Body of pancreas (tissue), 4 donors: ENCODE measurements at regions not wholly inside any gene's neighbourhood (a gene's known extent, or its start where the extent isn't known, plus 50 kb on each side); places are given as distances from the start of the nearest gene placed in this dataset.

Experiments used
- CTCF ChIP-seq, 7 experiments: fragments of 450-650 bp in 4 of 7; fragments of 200-600 bp in 3 of 7; sonication (generic) in 3 of 7; IDR thresholded peaks; one replicate each; pipeline ENCODE4 v1.5.1; 2016 to 2019; ENCODE audit warnings: antibody characterized with exemption in 7 of 7
- POLR2A ChIP-seq, 3 donors: fragments of 450-650 bp; IDR thresholded peaks; one replicate each; pipeline ENCODE4 v1.6.1; 2016; ENCODE audit warnings: antibody characterized with exemption in 3 of 3, mild to moderate bottlenecking in 2 of 3

GRCh38 chr7:67302113-67303039, 305.7 kb downstream of the TYW1 start:
- TF ChIP-seq CTCF (IDR thresholded peaks at IDR 0.05) (peak; percentile 21 to 76 (median 62)), POLR2A (IDR thresholded peaks at IDR 0.05) (peak; percentile 61 to 91 (median 90))
